ENCODE measurements at regions not wholly inside any gene's neighbourhood (a gene's known extent, or its start where the extent isn't known, plus 50 kb on each side); places are given as distances from the start of the nearest gene placed in this dataset.

GRCh38 chr1:187631984-187632383 lies 803.2 kb downstream of the PLA2G4A start:
- Mint-ChIP-seq H3K27ac (ENCODE audit: unreplicated experiment) (no peak overlapping the region), H3K4me3 (ENCODE audit: unreplicated experiment) (no peak overlapping the region), H3K36me3 (ENCODE audit: low read depth) (peaks cover 4% of the 10 kb centered on the region), H3K27me3 (ENCODE audit: low read depth) (no peaks in the 10 kb centered on the region), H3K4me1 (ENCODE audit: low read depth) (no peaks in the 10 kb centered on the region), H3K9me3 (ENCODE audit: low read depth) (peaks cover 16% of the 10 kb centered on the region)
- DNase-seq (ENCODE audit: low spot score): no peak
- no peak for TF ChIP-seq CTCF (IDR thresholded peaks at IDR 0.05)

- no peak for TF ChIP-seq CTCF (IDR thresholded peaks at IDR 0.05)
- DNase-seq (ENCODE audit: low spot score): no peak
- Mint-ChIP-seq H3K36me3 (ENCODE audit: low read depth) (peaks cover 4% of the 10 kb centered on the region), H3K9me3 (ENCODE audit: low read depth) (peaks cover 25% of the 10 kb centered on the region), H3K27ac (ENCODE audit: unreplicated experiment) (no peak overlapping the region), H3K4me1 (ENCODE audit: low read depth) (no peaks in the 10 kb centered on the region), H3K27me3 (ENCODE audit: low read depth) (no peaks in the 10 kb centered on the region), H3K4me3 (ENCODE audit: unreplicated experiment) (no peak overlapping the region)
Observed at GRCh38 chr1:187634940-187635339, 806.2 kb downstream of the PLA2G4A start.

GRCh38 chr1:187638733-187639434 lies 810.1 kb downstream of the PLA2G4A start:
- Mint-ChIP-seq H3K27ac (ENCODE audit: unreplicated experiment) (no peak overlapping the region), H3K4me3 (ENCODE audit: unreplicated experiment) (no peak overlapping the region), H3K36me3 (ENCODE audit: low read depth) (no peaks in the 10 kb centered on the region), H3K4me1 (ENCODE audit: low read depth) (no peaks in the 10 kb centered on the region), H3K27me3 (ENCODE audit: low read depth) (no peaks in the 10 kb centered on the region), H3K9me3 (ENCODE audit: low read depth) (peaks cover 12% of the 10 kb centered on the region)
- no peak for DNase-seq (ENCODE audit: low spot score)
- no peak for TF ChIP-seq CTCF (IDR thresholded peaks at IDR 0.05)

- Mint-ChIP-seq H3K27me3 (ENCODE audit: low read depth) (no peaks in the 10 kb centered on the region), H3K36me3 (ENCODE audit: low read depth) (no peaks in the 10 kb centered on the region), H3K4me1 (ENCODE audit: low read depth) (no peaks in the 10 kb centered on the region), H3K4me3 (ENCODE audit: unreplicated experiment) (no peak overlapping the region), H3K27ac (ENCODE audit: unreplicated experiment) (no peak overlapping the region), H3K9me3 (ENCODE audit: low read depth) (peaks cover 12% of the 10 kb centered on the region)
- DNase-seq (ENCODE audit: low spot score): no peak
- TF ChIP-seq CTCF (IDR thresholded peaks at IDR 0.05): no peak
Observed at GRCh38 chr1:187641015-187641414, 812.3 kb downstream of the PLA2G4A start.

GRCh38 chr1:187641463-187641862 lies 812.7 kb downstream of the PLA2G4A start:
- Mint-ChIP-seq H3K9me3 (ENCODE audit: low read depth) (peaks cover 12% of the 10 kb centered on the region), H3K27ac (ENCODE audit: unreplicated experiment) (no peak overlapping the region), H3K4me3 (ENCODE audit: unreplicated experiment) (no peak overlapping the region), H3K4me1 (ENCODE audit: low read depth) (no peaks in the 10 kb centered on the region), H3K36me3 (ENCODE audit: low read depth) (no peaks in the 10 kb centered on the region), H3K27me3 (ENCODE audit: low read depth) (no peaks in the 10 kb centered on the region)
- TF ChIP-seq CTCF (IDR thresholded peaks at IDR 0.05): no peak
- no peak for DNase-seq (ENCODE audit: low spot score)

All from chondrocyte (in vitro differentiated cells).